Neuronal stem cell (in vitro differentiated cells): ENCODE measurements at regions not wholly inside any gene's neighbourhood (a gene's known extent, or its start where the extent isn't known, plus 50 kb on each side); places are given as distances from the start of the nearest gene placed in this dataset.

Experiments used
- DNase-seq: peaks from one replicate; pipeline ENCODE4 v3.0.0-alpha.2; 2013; ENCODE audit warnings: low spot score
- H2AFZ ChIP-seq: one replicate; pipeline ENCODE4 v1.6.1; 2013; ENCODE audit warnings: mild to moderate bottlenecking, low read length, inconsistent platforms
- H2AK5ac ChIP-seq: 2 replicates; pipeline ENCODE4 v1.6.1; 2013; ENCODE audit warnings: low read depth, mild to moderate bottlenecking, inconsistent platforms, low read length, moderate library complexity, mixed read lengths
- H2BK120ac ChIP-seq: 2 replicates; pipeline ENCODE4 v1.6.1; 2013; ENCODE audit warnings: low read depth, mild to moderate bottlenecking, inconsistent platforms, low read length, moderate library complexity, mixed read lengths
- H2BK12ac ChIP-seq: one replicate; pipeline ENCODE4 v1.6.1; 2013; ENCODE audit warnings: low read length, inconsistent platforms
- H2BK15ac ChIP-seq: 2 replicates; pipeline ENCODE4 v1.6.1; 2013; ENCODE audit warnings: mild to moderate bottlenecking, low read length, inconsistent platforms, mixed read lengths
- H2BK5ac ChIP-seq: one replicate; pipeline ENCODE4 v1.6.1; 2013; ENCODE audit warnings: inconsistent platforms, mild to moderate bottlenecking, low read length, moderate library complexity
- H3K14ac ChIP-seq: one replicate; pipeline ENCODE4 v1.6.1; 2013; ENCODE audit warnings: low read length, inconsistent platforms
- H3K18ac ChIP-seq: 2 replicates; pipeline ENCODE4 v1.6.1; 2013; ENCODE audit warnings: low read length, inconsistent platforms
- H3K23ac ChIP-seq: 2 replicates; pipeline ENCODE4 v1.6.1; 2013; ENCODE audit warnings: low read depth, mild to moderate bottlenecking, mixed read lengths, low read length, inconsistent platforms; ENCODE audit not compliant: poor library complexity
- H3K27ac ChIP-seq: replicated peaks from 3 replicates; pipeline ENCODE4 v1.5.1; 2013; ENCODE audit warnings: low read length, inconsistent platforms
- H3K27me3 ChIP-seq, 3 experiments: 2 replicates each; pipeline ENCODE4 v1.6.1; 2013; ENCODE audit warnings: low read length in 3 of 3, mild to moderate bottlenecking in 2 of 3, inconsistent platforms in 1 of 3, low read depth in 1 of 3, mixed read lengths in 1 of 3, moderate library complexity in 1 of 3; ENCODE audit not compliant: control insufficient read depth in 3 of 3, insufficient read depth in 3 of 3
- H3K36me3 ChIP-seq, 2 donors: replicated peaks in 1 of 2; 2 replicates each; pipeline ENCODE4 v1.6.1; 2013; ENCODE audit warnings: low read length in 2 of 2; ENCODE audit not compliant: control insufficient read depth in 2 of 2, insufficient read depth in 2 of 2
- H3K4ac ChIP-seq: 2 replicates; pipeline ENCODE4 v1.6.1; 2013; ENCODE audit warnings: inconsistent platforms, mild to moderate bottlenecking, low read length, moderate library complexity
- H3K4me1 ChIP-seq, 2 donors: 1 replicate in 1 of 2; 2 replicates in 1 of 2; pipeline ENCODE4 v1.6.1; 2013; ENCODE audit warnings: low read length in 2 of 2, low read depth in 1 of 2; ENCODE audit not compliant: control insufficient read depth in 2 of 2, insufficient read depth in 1 of 2
- H3K4me2 ChIP-seq: one replicate; pipeline ENCODE4 v1.6.1; 2013; ENCODE audit warnings: mild to moderate bottlenecking, low read length, inconsistent platforms; ENCODE audit not compliant: insufficient read depth, poor library complexity, severe bottlenecking
- H3K4me3 ChIP-seq, 2 donors: 2 replicates each; pipeline ENCODE4 v1.5.1; 2013; ENCODE audit warnings: low read length in 2 of 2, mild to moderate bottlenecking in 2 of 2, inconsistent platforms in 1 of 2, moderate library complexity in 1 of 2
- H3K79me1 ChIP-seq: one replicate; pipeline ENCODE4 v1.6.1; 2013; ENCODE audit warnings: low read depth, mild to moderate bottlenecking, inconsistent platforms, low read length, moderate library complexity
- H3K9ac ChIP-seq: one replicate; pipeline ENCODE4 v1.6.1; 2013; ENCODE audit warnings: mild to moderate bottlenecking, low read depth, low read length, inconsistent platforms; ENCODE audit not compliant: poor library complexity
- H3K9me3 ChIP-seq, 2 donors: replicated peaks in 1 of 2; 2 replicates each; pipeline versions ENCODE3 to v1.6.1; 2013; ENCODE audit warnings: low read length in 2 of 2, mild to moderate bottlenecking in 2 of 2, inconsistent platforms in 1 of 2, low read depth in 1 of 2, mixed read lengths in 1 of 2, moderate library complexity in 1 of 2; ENCODE audit not compliant: control insufficient read depth in 2 of 2, insufficient read depth in 1 of 2
- H4K8ac ChIP-seq: one replicate; pipeline ENCODE4 v1.6.1; 2013; ENCODE audit warnings: low read depth, mild to moderate bottlenecking, inconsistent platforms, low read length, moderate library complexity
- H4K91ac ChIP-seq: one replicate; pipeline ENCODE4 v1.6.1; 2013; ENCODE audit warnings: low read length, low read depth, mild to moderate bottlenecking, inconsistent platforms; ENCODE audit not compliant: poor library complexity
- WGBS, 2 donors: extraction: QIAGEN DNeasy Blood & Tissue Kit; methylation state at CpG; one replicate each; pipeline ENCODE4 v1.1.7; 2013; ENCODE audit warnings: missing lambda C conversion rate in 2 of 2, mixed read lengths in 1 of 2; ENCODE audit not compliant: insufficient read length in 2 of 2, insufficient replicate concordance in 1 of 2; ENCODE audit errors: extremely low coverage in 2 of 2; 5-methylcytosine and 5-hydroxymethylcytosine counted together

DNA sequence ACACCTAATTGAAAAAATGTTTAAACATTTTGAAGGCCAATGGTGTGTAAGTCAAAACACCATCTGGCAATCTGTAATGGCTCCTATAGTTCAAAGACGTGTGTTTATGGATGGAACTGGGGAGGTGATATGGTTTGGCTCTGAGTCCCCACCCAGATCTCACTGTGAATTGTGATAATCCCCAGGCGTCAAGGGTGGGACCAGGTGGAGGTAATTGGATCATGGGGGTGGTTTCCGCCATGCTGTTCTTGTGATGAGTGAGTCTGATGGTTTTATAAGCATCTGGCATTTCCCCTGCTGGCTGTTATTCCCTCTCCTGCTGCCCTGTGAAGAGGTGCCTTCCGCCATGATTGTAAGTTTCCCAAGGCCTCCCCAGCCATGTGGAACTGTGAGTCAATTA is 52.2 kb downstream of the ADRA2C start:
- H3K36me3 ChIP-seq = no peaks in the 10 kb centered on the region
- no peak for DNase-seq
- no peak overlapping the region for H3K4ac ChIP-seq
- no peak overlapping the region for H4K91ac ChIP-seq
- H3K9ac ChIP-seq = no peak overlapping the region
- no peak overlapping the region for H2BK15ac ChIP-seq
- no peak overlapping the region for H2BK120ac ChIP-seq
- no peak overlapping the region for H2BK5ac ChIP-seq
- H2BK12ac ChIP-seq = no peak overlapping the region
- no peak overlapping the region for H3K27ac ChIP-seq
- no peak overlapping the region for H3K4me3 ChIP-seq
- no CpG with 5 or more reads among the region's 4 CpGs for WGBS, 2 donors
- no peak overlapping the region for H4K8ac ChIP-seq
- no peaks in the 10 kb centered on the region for H3K9me3 ChIP-seq
- H3K4me1 ChIP-seq = peaks cover 0 to 16% of the 10 kb centered on the region in 2 donors
- H3K79me1 ChIP-seq = no peaks in the 10 kb centered on the region
- no peak overlapping the region for H2AK5ac ChIP-seq
- no peak overlapping the region for H3K18ac ChIP-seq
- no peak overlapping the region for H3K23ac ChIP-seq
- H2AFZ ChIP-seq = no peak overlapping the region
- no peak overlapping the region for H3K14ac ChIP-seq
- H3K4me2 ChIP-seq = no peak overlapping the region
- H3K27me3 ChIP-seq = peaks cover 0 to 6% (median 0%) of the 10 kb centered on the region in 3 experiments

DNA sequence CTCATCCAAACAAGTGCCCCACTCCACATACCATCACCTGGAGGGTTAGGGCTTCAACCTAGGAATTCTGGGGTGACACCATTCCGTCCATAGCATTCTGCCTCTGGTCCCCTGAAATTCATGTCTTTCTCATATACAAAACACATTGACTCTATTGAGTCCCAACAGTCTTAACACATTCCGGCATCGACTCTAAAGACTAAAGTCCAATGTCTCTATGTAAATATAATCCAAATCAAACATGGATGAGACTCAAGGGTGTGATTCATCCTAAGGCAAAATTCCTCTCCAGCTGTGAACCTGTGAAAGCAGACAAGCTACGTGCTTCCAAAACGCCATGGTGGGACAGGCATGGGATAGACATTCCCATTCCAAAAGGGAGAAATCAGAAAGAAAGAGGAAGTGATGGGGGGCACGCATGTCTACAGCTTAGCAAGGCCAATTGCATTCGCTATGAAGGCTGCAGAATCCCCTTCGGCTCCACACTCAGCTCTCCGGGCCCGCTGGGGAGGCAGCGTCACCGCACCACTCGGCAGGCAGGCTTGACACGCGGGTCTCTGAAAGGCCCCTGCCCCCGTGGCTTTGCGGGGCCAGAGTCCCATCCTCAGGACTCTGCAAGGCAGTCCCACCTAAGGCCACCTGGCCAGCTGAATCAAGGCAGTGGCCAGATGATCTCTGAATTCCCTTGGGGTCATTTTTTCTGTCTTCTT is 53.2 kb downstream of the ADRA2C start:
- no peak overlapping the region for H3K4me2 ChIP-seq
- DNase-seq = no peak
- WGBS, 2 donors = no CpG with 5 or more reads among the region's 17 CpGs
- no peak overlapping the region for H4K8ac ChIP-seq
- H3K9me3 ChIP-seq = no peaks in the 10 kb centered on the region
- peak overlapping the region; percentile 11 for H3K14ac ChIP-seq
- H3K27ac ChIP-seq = no peak overlapping the region
- peak overlapping the region; percentile 57 for H3K18ac ChIP-seq
- H2BK15ac ChIP-seq = no peak overlapping the region
- H3K27me3 ChIP-seq = peaks cover 0 to 9% (median 0%) of the 10 kb centered on the region in 3 experiments
- no peaks in the 10 kb centered on the region for H3K79me1 ChIP-seq
- no peak overlapping the region for H2BK120ac ChIP-seq
- no peak overlapping the region for H3K4me3 ChIP-seq
- no peaks in the 10 kb centered on the region for H3K36me3 ChIP-seq
- no peak overlapping the region for H2AFZ ChIP-seq
- H2AK5ac ChIP-seq = no peak overlapping the region
- H3K4ac ChIP-seq = no peak overlapping the region
- H2BK12ac ChIP-seq = no peak overlapping the region
- no peak overlapping the region for H3K23ac ChIP-seq
- peaks cover 0 to 16% of the 10 kb centered on the region in 2 donors for H3K4me1 ChIP-seq
- no peak overlapping the region for H3K9ac ChIP-seq
- no peak overlapping the region for H2BK5ac ChIP-seq
- H4K91ac ChIP-seq = no peak overlapping the region

DNA sequence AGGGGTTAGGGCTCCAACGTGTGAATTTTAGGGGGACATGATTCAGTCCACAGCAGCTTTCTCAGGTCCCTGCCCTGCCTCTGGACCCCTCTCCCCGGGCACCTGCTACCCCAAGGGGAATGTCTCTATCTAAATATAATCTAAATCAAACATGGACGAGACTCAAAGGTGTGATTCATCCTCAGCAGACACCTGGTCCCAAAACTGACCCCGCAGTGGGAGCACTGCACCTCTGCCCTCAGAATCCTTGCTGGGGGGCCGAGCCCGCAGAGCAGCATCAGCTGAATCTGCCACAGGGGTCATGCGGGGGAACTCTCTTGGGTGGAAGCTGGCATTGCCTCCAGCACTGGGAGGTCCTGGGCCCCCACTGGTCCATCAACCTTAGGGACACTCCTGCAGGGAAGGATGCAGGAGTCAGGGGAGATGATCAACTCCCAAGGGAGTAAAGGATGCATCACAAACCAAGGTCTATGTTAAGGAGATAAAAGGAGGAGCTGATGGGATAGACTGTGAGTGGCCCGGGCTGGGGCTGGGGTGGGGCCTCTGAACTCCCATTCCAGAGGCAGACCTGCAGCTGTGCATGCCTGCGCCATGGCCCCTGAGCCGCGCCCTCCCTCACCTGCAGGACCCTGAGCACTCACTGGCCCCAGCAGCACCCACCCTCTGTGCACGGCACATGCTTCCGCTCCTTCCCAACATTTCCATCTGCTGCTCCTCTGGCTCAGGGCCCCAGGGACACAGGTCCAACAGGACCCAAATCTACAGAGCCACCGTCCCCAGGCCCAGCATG is 54.0 kb downstream of the ADRA2C start:
- Histone ChIP-seq H2AK5ac (peak overlapping the region; percentile 77), H3K23ac (peak overlapping the region; percentile 34), H2BK15ac (peak overlapping the region; percentile 77), H4K91ac (no peak overlapping the region), H3K27ac (no peak overlapping the region), H2BK5ac (peak overlapping the region; percentile 17), H3K27me3 (peaks cover 0 to 13% (median 0%) of the 10 kb centered on the region in 3 experiments), H3K4me3 (no peak overlapping the region), H3K9me3 (no peaks in the 10 kb centered on the region), H2BK12ac (peak overlapping the region; percentile 52), H2AFZ (no peak overlapping the region), H3K18ac (peak overlapping the region; percentile 87), H3K4me2 (no peak overlapping the region), H2BK120ac (no peak overlapping the region), H3K4ac (no peak overlapping the region), H3K79me1 (no peaks in the 10 kb centered on the region), H3K4me1 (peaks cover 0 to 16% of the 10 kb centered on the region in 2 donors), H3K36me3 (no peaks in the 10 kb centered on the region), H3K14ac (peak overlapping the region; percentile 86), H3K9ac (no peak overlapping the region), H4K8ac (peak overlapping the region; percentile 70)
- no peak for DNase-seq
- WGBS, 2 donors = no CpG with 5 or more reads among the region's 14 CpGs
